ENCODE measurements at regions not wholly inside any gene's neighbourhood (a gene's known extent, or its start where the extent isn't known, plus 50 kb on each side); places are given as distances from the start of the nearest gene placed in this dataset.

GRCh38 chr1:221174330-221174993, 295.2 kb downstream of the HLX start:
- Histone ChIP-seq H3K27me3 (ENCODE audit: control insufficient read depth, insufficient read depth, low read length) (no peaks in the 10 kb centered on the region), H3K27ac (ENCODE audit: low read depth, low read length) (no peak overlapping the region), H3K9me3 (ENCODE audit: control insufficient read depth, insufficient read depth, low read length) (no peaks in the 10 kb centered on the region), H3K36me3 (ENCODE audit: control insufficient read depth, insufficient read depth, low read length) (no peaks in the 10 kb centered on the region), H3K4me3 (ENCODE audit: low read depth, low read length) (no peak overlapping the region), H3K4me1 (ENCODE audit: control insufficient read depth, insufficient read depth, low read length) (no peaks in the 10 kb centered on the region)
- 52% methylated on average over 7 of the region's 8 CpGs for WGBS (ENCODE audit: insufficient coverage)
- DNase-seq (ENCODE audit: low read depth in 4 of 6, low spot score in 6 of 6): peak in 2 of 6 donors; percentile 7 to 27

GRCh38 chr1:221175249-221175648, 296.0 kb downstream of the HLX start:
- H3K4me3 ChIP-seq (ENCODE audit: low read depth, low read length): no peak overlapping the region
- no peak overlapping the region for H3K27ac ChIP-seq (ENCODE audit: low read depth, low read length)
- no peaks in the 10 kb centered on the region for H3K9me3 ChIP-seq (ENCODE audit: control insufficient read depth, insufficient read depth, low read length)
- DNase-seq (ENCODE audit: low read depth in 4 of 6, low spot score in 6 of 6): no peak
- no peaks in the 10 kb centered on the region for H3K27me3 ChIP-seq (ENCODE audit: control insufficient read depth, insufficient read depth, low read length)
- no peaks in the 10 kb centered on the region for H3K4me1 ChIP-seq (ENCODE audit: control insufficient read depth, insufficient read depth, low read length)
- 100% methylated on average over 2 of the region's 2 CpGs for WGBS (ENCODE audit: insufficient coverage)
- no peaks in the 10 kb centered on the region for H3K36me3 ChIP-seq (ENCODE audit: control insufficient read depth, insufficient read depth, low read length)

- Histone ChIP-seq H3K27me3 (ENCODE audit: control insufficient read depth, insufficient read depth, low read length) (no peaks in the 10 kb centered on the region), H3K9me3 (ENCODE audit: control insufficient read depth, insufficient read depth, low read length) (no peaks in the 10 kb centered on the region), H3K4me1 (ENCODE audit: control insufficient read depth, insufficient read depth, low read length) (no peaks in the 10 kb centered on the region), H3K4me3 (ENCODE audit: low read depth, low read length) (no peak overlapping the region), H3K27ac (ENCODE audit: low read depth, low read length) (no peak overlapping the region), H3K36me3 (ENCODE audit: control insufficient read depth, insufficient read depth, low read length) (no peaks in the 10 kb centered on the region)
- WGBS (ENCODE audit: insufficient coverage): no CpG with 5 or more reads among the region's 1 CpG
- no peak for DNase-seq (ENCODE audit: low read depth in 4 of 6, low spot score in 6 of 6)
Measured at GRCh38 chr1:221180704-221181368, 301.6 kb downstream of the HLX start.

GRCh38 chr1:221182791-221183533, 303.7 kb downstream of the HLX start:
- 89% methylated on average over 3 of the region's 4 CpGs for whole genome bisulfite sequencing (ENCODE audit: insufficient coverage)
- H3K4me1 ChIP-seq (ENCODE audit: control insufficient read depth, insufficient read depth, low read length): no peaks in the 10 kb centered on the region
- no peaks in the 10 kb centered on the region for H3K9me3 ChIP-seq (ENCODE audit: control insufficient read depth, insufficient read depth, low read length)
- DNase-seq (ENCODE audit: low read depth in 4 of 6, low spot score in 6 of 6): no peak
- H3K36me3 ChIP-seq (ENCODE audit: control insufficient read depth, insufficient read depth, low read length): no peaks in the 10 kb centered on the region
- H3K27me3 ChIP-seq (ENCODE audit: control insufficient read depth, insufficient read depth, low read length): no peaks in the 10 kb centered on the region
- no peak overlapping the region for H3K27ac ChIP-seq (ENCODE audit: low read depth, low read length)
- H3K4me3 ChIP-seq (ENCODE audit: low read depth, low read length): no peak overlapping the region

- Histone ChIP-seq H3K4me1 (ENCODE audit: control insufficient read depth, insufficient read depth, low read length) (no peaks in the 10 kb centered on the region), H3K9me3 (ENCODE audit: control insufficient read depth, insufficient read depth, low read length) (no peaks in the 10 kb centered on the region), H3K27ac (ENCODE audit: low read depth, low read length) (no peak overlapping the region), H3K36me3 (ENCODE audit: control insufficient read depth, insufficient read depth, low read length) (no peaks in the 10 kb centered on the region), H3K4me3 (ENCODE audit: low read depth, low read length) (no peak overlapping the region), H3K27me3 (ENCODE audit: control insufficient read depth, insufficient read depth, low read length) (no peaks in the 10 kb centered on the region)
- DNase-seq (ENCODE audit: low read depth in 4 of 6, low spot score in 6 of 6): no peak
- 33% methylated on average over 1 of the region's 3 CpGs for WGBS (ENCODE audit: insufficient coverage)
Measured at GRCh38 chr1:221184131-221184794, 305.0 kb downstream of the HLX start.

GRCh38 chr1:221187174-221187573, 307.9 kb downstream of the HLX start:
- Histone ChIP-seq H3K27ac (ENCODE audit: low read depth, low read length) (no peak overlapping the region), H3K9me3 (ENCODE audit: control insufficient read depth, insufficient read depth, low read length) (no peaks in the 10 kb centered on the region), H3K4me3 (ENCODE audit: low read depth, low read length) (no peak overlapping the region), H3K36me3 (ENCODE audit: control insufficient read depth, insufficient read depth, low read length) (no peaks in the 10 kb centered on the region), H3K4me1 (ENCODE audit: control insufficient read depth, insufficient read depth, low read length) (no peaks in the 10 kb centered on the region), H3K27me3 (ENCODE audit: control insufficient read depth, insufficient read depth, low read length) (no peaks in the 10 kb centered on the region)
- WGBS (ENCODE audit: insufficient coverage): no CpG with 5 or more reads among the region's 1 CpG
- no peak for DNase-seq (ENCODE audit: low read depth in 4 of 6, low spot score in 6 of 6)

GRCh38 chr1:221188458-221188857, 309.2 kb downstream of the HLX start:
- no peaks in the 10 kb centered on the region for H3K4me1 ChIP-seq (ENCODE audit: control insufficient read depth, insufficient read depth, low read length)
- H3K9me3 ChIP-seq (ENCODE audit: control insufficient read depth, insufficient read depth, low read length): no peaks in the 10 kb centered on the region
- H3K27ac ChIP-seq (ENCODE audit: low read depth, low read length): no peak overlapping the region
- H3K27me3 ChIP-seq (ENCODE audit: control insufficient read depth, insufficient read depth, low read length): no peaks in the 10 kb centered on the region
- no peaks in the 10 kb centered on the region for H3K36me3 ChIP-seq (ENCODE audit: control insufficient read depth, insufficient read depth, low read length)
- no peak for DNase-seq (ENCODE audit: low read depth in 4 of 6, low spot score in 6 of 6)
- no peak overlapping the region for H3K4me3 ChIP-seq (ENCODE audit: low read depth, low read length)
- WGBS (ENCODE audit: insufficient coverage): no CpG with 5 or more reads among the region's 3 CpGs

- H3K9me3 ChIP-seq (ENCODE audit: control insufficient read depth, insufficient read depth, low read length): no peaks in the 10 kb centered on the region
- H3K4me1 ChIP-seq (ENCODE audit: control insufficient read depth, insufficient read depth, low read length): no peaks in the 10 kb centered on the region
- no peak overlapping the region for H3K27ac ChIP-seq (ENCODE audit: low read depth, low read length)
- H3K36me3 ChIP-seq (ENCODE audit: control insufficient read depth, insufficient read depth, low read length): no peaks in the 10 kb centered on the region
- H3K27me3 ChIP-seq (ENCODE audit: control insufficient read depth, insufficient read depth, low read length): no peaks in the 10 kb centered on the region
- H3K4me3 ChIP-seq (ENCODE audit: low read depth, low read length): no peak overlapping the region
- no CpG with 5 or more reads among the region's 2 CpGs for WGBS (ENCODE audit: insufficient coverage)
- no peak for DNase-seq (ENCODE audit: low read depth in 4 of 6, low spot score in 6 of 6)
Measured at GRCh38 chr1:221190249-221190648, 311.0 kb downstream of the HLX start.

- H3K9me3 ChIP-seq (ENCODE audit: control insufficient read depth, insufficient read depth, low read length): no peaks in the 10 kb centered on the region
- H3K36me3 ChIP-seq (ENCODE audit: control insufficient read depth, insufficient read depth, low read length): no peaks in the 10 kb centered on the region
- H3K27ac ChIP-seq (ENCODE audit: low read depth, low read length): no peak overlapping the region
- WGBS (ENCODE audit: insufficient coverage): no CpG with 5 or more reads among the region's 1 CpG
- no peak for DNase-seq (ENCODE audit: low read depth in 4 of 6, low spot score in 6 of 6)
- H3K4me3 ChIP-seq (ENCODE audit: low read depth, low read length): no peak overlapping the region
- H3K4me1 ChIP-seq (ENCODE audit: control insufficient read depth, insufficient read depth, low read length): no peaks in the 10 kb centered on the region
- H3K27me3 ChIP-seq (ENCODE audit: control insufficient read depth, insufficient read depth, low read length): no peaks in the 10 kb centered on the region
Measured at GRCh38 chr1:221192055-221192454, 312.8 kb downstream of the HLX start.
